ENCODE measurements at regions not wholly inside any gene's neighbourhood (a gene's known extent, or its start where the extent isn't known, plus 50 kb on each side); places are given as distances from the start of the nearest gene placed in this dataset.
A peak's percentile ranks its signal among the peaks of the same experiment; 100 is the strongest.

DNA sequence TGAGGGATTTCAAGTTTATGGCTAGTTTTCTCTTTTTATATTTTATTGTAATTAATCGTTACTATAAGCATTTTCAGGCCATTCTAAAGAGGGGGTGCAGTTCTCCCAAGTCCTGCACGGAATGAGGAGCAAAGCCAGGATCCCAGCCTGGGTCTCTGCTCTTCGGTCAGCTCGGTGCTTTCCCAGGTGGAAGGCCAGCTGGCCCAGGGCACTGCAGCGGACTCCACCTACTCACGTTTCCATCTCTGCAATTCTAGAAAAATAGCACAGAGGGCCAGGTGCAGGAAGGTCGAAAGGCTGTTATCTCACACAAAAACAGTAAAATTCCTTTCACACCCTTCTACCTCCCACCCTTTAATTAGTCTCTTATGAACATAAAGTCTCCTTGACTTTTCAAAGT, 59.5 kb upstream of the HES1 start:
- ATAC-seq: no peak
- Mint-ChIP-seq H3K36me3 (no peaks in the 10 kb centered on the region), H3K27ac (no peak overlapping the region), H3K9me3 (no peaks in the 10 kb centered on the region)
- DNase-seq (ENCODE audit: low spot score in 2 of 2): no peak

DNA sequence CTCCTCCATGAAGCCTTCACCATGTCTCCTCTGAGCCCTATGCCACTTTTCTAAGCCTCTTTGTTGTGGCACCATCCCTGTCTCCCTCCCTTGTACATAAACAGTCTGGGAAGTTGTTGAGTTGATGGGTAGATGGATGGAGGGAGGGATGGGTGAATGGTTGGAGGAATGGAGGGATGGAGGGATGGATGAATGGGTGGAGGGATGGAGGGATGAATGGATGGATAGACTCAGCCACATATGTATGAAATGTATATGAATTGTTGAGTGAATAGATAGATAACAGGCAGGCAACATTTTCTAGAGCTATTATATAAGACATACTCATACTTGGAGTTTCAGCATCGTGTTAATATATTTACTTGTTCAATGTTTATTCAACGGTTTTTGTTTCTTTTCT, 58.3 kb upstream of the HES1 start:
- no peak for ATAC-seq
- no peak overlapping the region for H3K27ac Mint-ChIP-seq
- DNase-seq (ENCODE audit: low spot score in 2 of 2): no peak
- H3K9me3 Mint-ChIP-seq: no peaks in the 10 kb centered on the region
- H3K36me3 Mint-ChIP-seq: no peaks in the 10 kb centered on the region

DNA sequence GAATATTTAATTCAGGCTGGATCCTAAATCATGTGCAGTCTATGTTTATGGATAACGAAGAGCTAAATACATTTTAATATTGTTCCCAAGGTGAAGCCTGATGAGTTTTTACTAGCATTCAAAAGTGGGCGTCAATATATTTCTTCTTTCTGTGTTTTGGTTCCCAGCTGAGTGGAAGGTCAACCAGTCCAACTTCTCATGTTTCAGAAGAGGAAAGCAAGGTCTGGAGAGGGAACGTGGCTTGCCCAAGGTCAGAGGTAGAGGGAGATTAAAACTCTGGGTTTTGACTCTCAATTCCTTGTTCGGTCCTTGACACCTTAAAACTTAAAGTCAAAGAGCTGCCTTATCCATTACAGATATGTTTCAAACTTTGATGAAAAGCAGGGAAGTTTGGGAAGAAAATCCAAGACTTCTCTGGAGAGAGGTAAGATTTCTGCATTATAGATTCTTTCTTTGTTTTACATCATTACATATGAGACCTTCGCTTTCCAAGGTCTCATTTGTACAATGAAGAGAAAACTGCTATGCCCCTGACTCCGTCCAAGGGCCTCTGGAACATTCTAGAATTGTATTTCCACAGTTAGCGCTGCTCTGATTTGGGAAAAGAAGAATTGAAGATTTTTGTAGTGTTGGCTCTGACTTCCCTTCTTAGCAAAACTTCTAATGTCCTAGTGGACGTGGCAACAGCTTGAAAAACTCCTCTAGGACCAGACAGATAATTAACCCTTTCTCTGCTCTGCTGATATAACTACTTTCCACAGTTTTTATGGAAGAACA, 57.7 kb upstream of the HES1 start:
- no peaks in the 10 kb centered on the region for H3K36me3 Mint-ChIP-seq
- ATAC-seq: no peak
- DNase-seq (ENCODE audit: low spot score in 2 of 2): no peak
- H3K9me3 Mint-ChIP-seq: no peaks in the 10 kb centered on the region
- no peak overlapping the region for H3K27ac Mint-ChIP-seq

DNA sequence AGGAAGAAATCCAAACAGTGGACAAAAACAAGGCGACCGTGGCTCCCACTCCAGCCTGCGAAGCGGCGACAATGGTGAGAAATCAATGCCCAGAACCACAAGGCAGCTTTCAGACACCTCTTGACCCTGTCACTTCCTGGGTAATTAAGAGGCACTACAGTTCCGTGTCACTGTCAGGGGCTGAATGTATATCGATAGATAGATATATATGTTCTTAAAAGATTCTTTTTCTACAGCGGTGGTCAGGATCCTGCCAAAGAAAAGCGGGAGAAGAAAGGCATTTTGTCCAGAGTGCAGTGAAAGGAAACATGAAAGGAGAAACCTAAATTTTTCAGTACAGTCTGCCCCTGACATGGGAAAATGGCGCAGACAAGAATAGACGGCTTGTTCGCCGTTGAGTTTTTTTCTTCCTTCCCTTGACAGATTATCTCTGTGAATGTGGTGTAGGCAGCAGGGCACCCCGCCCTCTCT, 56.2 kb upstream of the HES1 start:
- ATAC-seq (no peak), DNase-seq (ENCODE audit: low spot score in 2 of 2) (no peak)
- Mint-ChIP-seq H3K36me3 (no peaks in the 10 kb centered on the region), H3K27ac (no peak overlapping the region), H3K9me3 (no peaks in the 10 kb centered on the region)

DNA sequence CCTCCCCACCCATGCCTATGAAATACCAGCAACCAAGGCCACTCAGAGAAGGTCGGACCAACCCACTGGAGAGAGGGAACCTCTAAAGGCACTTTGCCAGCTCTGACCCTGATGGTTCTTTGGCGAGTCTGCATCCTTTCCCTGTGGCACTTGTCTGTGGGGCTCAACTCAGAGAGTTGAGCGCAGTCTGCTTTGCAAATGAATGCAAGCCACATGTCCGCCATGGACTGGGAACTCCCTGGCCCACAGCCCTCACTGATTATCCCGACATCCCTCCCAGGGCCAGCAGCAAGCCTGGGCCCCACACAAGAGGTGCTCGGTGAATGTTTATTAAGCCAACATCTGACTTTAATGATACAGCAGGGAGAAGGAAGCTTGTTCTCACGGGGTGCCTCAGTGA, 55.5 kb upstream of the HES1 start:
- no peaks in the 10 kb centered on the region for H3K9me3 Mint-ChIP-seq

DNA sequence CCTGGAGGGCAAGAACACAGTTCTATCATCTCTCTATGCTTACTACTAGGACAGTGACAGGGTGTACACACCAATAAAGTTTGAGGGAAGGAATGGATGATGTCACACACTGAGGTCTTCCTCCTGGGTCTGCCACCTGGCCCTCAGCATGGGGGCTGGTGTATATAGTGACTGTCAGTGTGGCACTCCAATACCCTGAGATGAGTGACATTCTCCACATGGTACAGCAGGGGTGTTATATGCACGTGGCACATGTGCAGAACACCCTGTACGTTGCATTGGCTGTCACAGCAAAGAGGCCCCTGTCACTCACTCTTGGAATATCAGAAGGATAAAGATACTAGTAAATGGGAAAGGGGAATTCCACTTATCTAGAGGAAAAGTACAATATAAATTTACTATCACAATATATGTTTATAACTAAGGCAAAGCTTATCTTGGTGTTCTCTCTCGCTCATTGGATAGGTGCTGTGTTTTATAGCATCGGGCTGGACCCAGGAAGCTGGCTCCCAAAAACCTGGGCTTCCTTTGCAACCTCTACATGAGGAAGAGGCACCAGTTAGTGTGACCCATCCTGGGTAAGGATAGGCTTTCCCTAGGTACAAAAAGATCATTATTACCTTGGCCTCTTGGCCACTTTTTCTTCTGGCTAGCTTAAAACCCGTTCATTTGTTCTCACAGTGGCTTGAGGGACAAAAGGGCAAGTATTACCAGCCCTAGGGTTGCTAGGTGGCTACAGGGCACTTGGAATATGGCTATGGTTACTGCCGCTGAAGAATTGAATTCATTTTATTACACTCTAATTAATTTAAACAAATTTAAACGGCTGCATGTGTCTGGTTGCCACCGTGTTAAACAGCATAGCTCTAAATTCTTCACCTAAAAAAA, 54.8 kb upstream of the HES1 start:
- ATAC-seq (no peak), DNase-seq (ENCODE audit: low spot score in 2 of 2) (no peak)
- no peaks in the 10 kb centered on the region for H3K36me3 Mint-ChIP-seq
- H3K9me3 Mint-ChIP-seq: no peaks in the 10 kb centered on the region
- H3K27ac Mint-ChIP-seq: no peak overlapping the region

More for the DNA sequence above, 55.5 kb upstream of the HES1 start:
- Mint-ChIP-seq H3K27ac (no peak overlapping the region), H3K36me3 (no peaks in the 10 kb centered on the region)
- ATAC-seq (no peak), DNase-seq (ENCODE audit: low spot score in 2 of 2) (no peak)

DNA sequence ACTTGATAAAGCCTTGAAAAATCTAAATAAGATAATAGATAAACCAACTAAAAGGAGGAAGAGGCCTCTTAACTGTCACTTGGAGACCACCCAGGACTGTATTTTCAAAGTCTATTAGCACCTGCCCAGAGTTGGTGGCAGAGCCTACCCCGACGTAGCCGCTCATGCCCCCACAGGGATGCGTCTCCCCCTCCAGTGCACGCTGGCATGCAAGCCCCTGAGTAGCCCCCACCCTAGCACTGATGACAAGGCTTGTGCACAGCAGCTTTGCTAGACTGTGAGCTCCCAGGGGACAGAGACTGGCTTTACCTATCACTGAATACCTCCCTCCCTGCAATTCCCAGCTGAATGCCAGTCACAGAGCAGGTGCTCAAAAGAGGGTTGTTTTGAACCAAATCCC, 54.1 kb upstream of the HES1 start:
- ATAC-seq (no peak), DNase-seq (ENCODE audit: low spot score in 2 of 2) (no peak)
- Mint-ChIP-seq H3K36me3 (no peaks in the 10 kb centered on the region), H3K9me3 (no peaks in the 10 kb centered on the region), H3K27ac (no peak overlapping the region)

DNA sequence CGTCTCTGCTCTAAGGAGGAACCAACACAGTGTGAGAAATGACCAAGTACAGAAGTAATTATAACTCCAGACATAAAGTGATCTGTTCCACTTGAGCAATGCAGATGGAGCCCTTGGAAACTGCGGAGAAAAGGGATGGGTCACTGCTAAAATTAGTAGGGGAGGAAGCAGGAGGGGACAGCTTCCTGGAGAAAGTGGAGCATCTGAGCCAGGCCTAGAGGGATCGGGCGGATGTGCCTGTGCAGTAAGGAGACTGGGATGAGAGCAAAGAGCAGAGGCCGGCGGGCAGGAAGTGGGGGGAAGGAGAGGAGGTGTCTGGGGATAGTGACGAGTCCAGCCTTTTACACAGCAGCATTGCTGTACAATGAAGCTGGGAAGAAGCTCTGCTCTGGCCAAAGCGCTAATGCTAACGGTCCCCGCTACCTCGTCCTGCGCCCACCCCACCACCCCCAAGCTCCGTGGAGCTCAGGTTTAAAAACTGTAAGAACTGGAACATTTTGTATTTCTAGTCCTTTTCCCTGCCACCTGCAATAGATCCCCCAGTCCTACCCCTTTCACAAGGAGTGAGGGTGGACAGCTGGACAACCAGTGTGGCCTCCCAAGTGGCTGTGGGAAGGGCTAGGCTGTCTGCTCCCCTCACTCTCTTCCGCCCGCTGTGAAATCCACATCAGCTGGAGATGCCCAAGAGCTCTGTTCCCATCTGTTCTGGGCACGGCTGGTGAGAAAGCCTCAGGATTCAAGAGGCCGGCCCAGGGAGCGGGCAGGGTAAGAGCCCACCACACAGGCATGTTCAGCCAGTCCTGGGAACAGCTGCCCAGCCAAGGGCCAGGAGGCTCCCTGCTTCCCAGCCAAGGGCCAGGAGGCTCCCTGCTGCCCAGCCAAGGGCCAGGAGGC, 53.0 kb upstream of the HES1 start:
- Mint-ChIP-seq H3K27ac (no peak overlapping the region), H3K9me3 (no peaks in the 10 kb centered on the region), H3K36me3 (no peaks in the 10 kb centered on the region)
- DNase-seq (ENCODE audit: low spot score in 2 of 2): no peak
- ATAC-seq: no peak

DNA sequence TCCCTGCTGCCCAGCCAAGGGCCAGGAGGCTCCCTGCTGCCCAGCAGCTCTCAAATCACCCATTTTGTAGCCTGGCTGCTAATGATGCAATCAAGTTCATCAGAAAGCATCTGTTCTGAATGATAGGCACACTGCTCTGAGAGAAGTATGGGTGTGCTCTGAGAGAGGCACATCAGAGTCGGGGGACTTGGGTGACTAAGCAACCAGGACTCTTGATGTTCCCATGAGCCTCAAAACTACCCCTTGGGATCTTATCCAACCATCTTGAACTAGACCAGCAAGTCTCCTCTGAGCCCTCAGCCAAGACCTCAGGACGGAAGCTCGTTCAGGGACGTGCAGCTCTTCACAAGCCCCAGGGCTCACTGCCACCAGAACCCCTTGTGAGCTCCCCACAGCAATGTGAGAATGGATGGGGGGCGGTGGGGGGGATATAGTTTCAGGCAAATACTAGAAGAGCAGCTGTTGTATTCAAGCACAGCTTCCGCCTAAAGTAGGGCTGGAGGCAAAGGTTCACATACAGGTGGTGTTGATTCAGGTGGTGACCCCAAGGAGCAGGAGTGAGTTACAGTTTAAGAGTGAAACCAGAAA, 52.2 kb upstream of the HES1 start:
- H3K9me3 Mint-ChIP-seq: no peaks in the 10 kb centered on the region
- no peak overlapping the region for H3K27ac Mint-ChIP-seq
- no peaks in the 10 kb centered on the region for H3K36me3 Mint-ChIP-seq
- no peak for DNase-seq (ENCODE audit: low spot score in 2 of 2)
- no peak for ATAC-seq

DNA sequence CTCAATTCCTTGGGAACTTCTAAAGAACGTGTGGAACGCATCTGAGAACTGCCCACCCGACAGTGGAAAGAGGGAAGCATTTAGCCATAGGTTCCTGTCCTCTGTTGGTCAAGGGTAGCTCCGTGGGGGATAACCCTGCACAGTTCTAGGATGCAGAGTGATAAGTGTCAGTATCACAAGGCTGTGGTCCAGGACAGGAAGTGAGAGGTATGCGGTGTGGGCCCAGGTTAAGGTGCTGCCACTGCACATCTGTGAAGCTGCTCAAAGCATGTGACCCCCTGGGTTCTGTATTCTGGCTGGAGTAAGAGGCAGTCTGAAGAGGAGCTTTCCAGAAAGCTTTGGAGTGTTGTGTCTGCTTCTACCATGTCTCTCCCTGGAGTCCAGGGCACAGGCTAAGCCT, 51.7 kb upstream of the HES1 start:
- no peak overlapping the region for H3K27ac Mint-ChIP-seq
- H3K9me3 Mint-ChIP-seq: no peaks in the 10 kb centered on the region
- H3K36me3 Mint-ChIP-seq: no peaks in the 10 kb centered on the region
- ATAC-seq (peak; percentile 80 to 92), DNase-seq (ENCODE audit: low spot score in 2 of 2) (no peak)
